ENCODE measurements at regions not wholly inside any gene's neighbourhood (a gene's known extent, or its start where the extent isn't known, plus 50 kb on each side); places are given as distances from the start of the nearest gene placed in this dataset.
"Not testable (repeated sequence)": the region's sequence is repeated elsewhere in the genome, so short reads cannot be mapped to it uniquely, and the experiment has no call there.

DNA sequence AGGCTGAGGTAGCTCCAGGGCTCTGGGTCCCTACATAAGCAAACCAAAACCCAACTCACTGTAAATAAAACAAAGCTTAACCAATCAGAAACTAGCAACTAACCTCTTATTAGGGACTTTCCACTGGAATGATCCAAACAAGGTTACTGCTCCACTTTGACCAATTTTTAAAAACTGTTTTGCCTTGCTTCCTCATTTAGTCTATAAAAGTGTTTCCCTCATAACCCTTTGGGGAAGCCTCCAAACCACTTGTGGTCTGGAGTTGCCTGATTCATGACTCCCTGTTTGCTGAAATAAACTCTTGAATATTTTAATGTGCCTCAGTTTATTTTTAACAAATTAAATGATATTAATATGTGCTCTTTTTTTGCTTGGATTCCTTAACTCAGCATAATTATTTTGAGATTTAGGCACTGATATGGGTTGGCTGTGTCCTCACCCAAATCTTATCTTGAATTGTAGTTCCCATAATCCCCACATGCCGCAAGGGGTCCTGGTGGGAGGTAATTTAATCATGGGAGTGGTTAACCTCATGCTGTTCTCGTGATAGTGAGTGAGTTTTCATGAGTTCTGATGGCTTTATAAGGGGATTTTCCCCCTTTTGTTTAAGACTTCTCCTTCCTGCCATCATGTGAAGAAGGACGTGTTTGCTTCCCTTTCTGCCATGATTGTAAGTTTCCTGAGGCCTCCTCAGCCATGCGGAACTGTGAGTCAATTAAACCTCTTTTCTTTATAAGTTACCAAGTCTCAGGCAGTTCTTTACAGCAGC, 90.6 kb downstream of the CD200R1L start:
- ChIA-PET CTCF (no interaction called here), POLR2A (ENCODE audit: unreplicated experiment) (interaction anchor here (0.7 kb wide), 1 partner anchor 116 kb away, joined by 3 read pairs; no protein-coding TSS in a partner anchor)
- H3K79me2 ChIP-seq (ENCODE audit: low read depth), result no peaks in the 10 kb centered on the region
- no TSS peak for BruUV-seq (replicated peaks)
- 0 out of 2 replicates have a peak, but pooled peaks cover 7% of the 10 kb centered on the region for H3K9me3 ChIP-seq (ENCODE audit: insufficient read depth, low read depth)
- H3K4me3 ChIP-seq, result no peak overlapping the region
- no peaks in the 10 kb centered on the region for H3K9me2 ChIP-seq (ENCODE audit: insufficient read depth)
- no peak overlapping the region for H3K27ac ChIP-seq
- no peaks in the 10 kb centered on the region for H4K20me1 ChIP-seq (ENCODE audit: insufficient read depth)
- DNase-seq, result no peak
- H3K4me1 ChIP-seq (replicated peaks; ENCODE audit: insufficient read depth), result peaks cover 20% of the 10 kb centered on the region
- intact Hi-C loops (cut with micrococcal nuclease; ENCODE audit: unreplicated experiment), result no loop called here
- no peaks in the 10 kb centered on the region for H3K27me3 ChIP-seq (ENCODE audit: insufficient read depth, low read depth)
- no peak overlapping the region for H2AFZ ChIP-seq
- H3K36me3 ChIP-seq (ENCODE audit: low read depth), result no peaks in the 10 kb centered on the region
- H3F3A ChIP-seq (ENCODE audit: insufficient read depth, low read depth), result peaks cover 14% of the 10 kb centered on the region; the same call in 1 of the 2 replicates
- H3K4me2 ChIP-seq, result no peak overlapping the region
- TF ChIP-seq, protein P1, sequence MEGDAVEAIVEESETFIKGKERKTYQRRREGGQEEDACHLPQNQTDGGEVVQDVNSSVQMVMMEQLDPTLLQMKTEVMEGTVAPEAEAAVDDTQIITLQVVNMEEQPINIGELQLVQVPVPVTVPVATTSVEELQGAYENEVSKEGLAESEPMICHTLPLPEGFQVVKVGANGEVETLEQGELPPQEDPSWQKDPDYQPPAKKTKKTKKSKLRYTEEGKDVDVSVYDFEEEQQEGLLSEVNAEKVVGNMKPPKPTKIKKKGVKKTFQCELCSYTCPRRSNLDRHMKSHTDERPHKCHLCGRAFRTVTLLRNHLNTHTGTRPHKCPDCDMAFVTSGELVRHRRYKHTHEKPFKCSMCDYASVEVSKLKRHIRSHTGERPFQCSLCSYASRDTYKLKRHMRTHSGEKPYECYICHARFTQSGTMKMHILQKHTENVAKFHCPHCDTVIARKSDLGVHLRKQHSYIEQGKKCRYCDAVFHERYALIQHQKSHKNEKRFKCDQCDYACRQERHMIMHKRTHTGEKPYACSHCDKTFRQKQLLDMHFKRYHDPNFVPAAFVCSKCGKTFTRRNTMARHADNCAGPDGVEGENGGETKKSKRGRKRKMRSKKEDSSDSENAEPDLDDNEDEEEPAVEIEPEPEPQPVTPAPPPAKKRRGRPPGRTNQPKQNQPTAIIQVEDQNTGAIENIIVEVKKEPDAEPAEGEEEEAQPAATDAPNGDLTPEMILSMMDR (conservative IDR thresholded peaks at IDR 0.05), result no peak
- TF ChIP-seq EZH2 (IDR thresholded peaks at IDR 0.05; ENCODE audit: low read depth), result no peak

GRCh38 chr3:112755046-112755445, 91.6 kb downstream of the CD200R1L start:
- H3K27ac ChIP-seq; H4K20me1 ChIP-seq (ENCODE audit: insufficient read depth); intact Hi-C loops (cut with micrococcal nuclease; ENCODE audit: unreplicated experiment); H3K9me2 ChIP-seq (ENCODE audit: insufficient read depth); H3K79me2 ChIP-seq (ENCODE audit: low read depth); BruUV-seq (replicated peaks); H3K27me3 ChIP-seq (ENCODE audit: insufficient read depth, low read depth); DNase-seq; CTCF ChIA-PET; POLR2A ChIA-PET (ENCODE audit: unreplicated experiment); H3K9me3 ChIP-seq (ENCODE audit: insufficient read depth, low read depth); H2AFZ ChIP-seq; H3K36me3 ChIP-seq (ENCODE audit: low read depth); H3K4me3 ChIP-seq; H3K4me2 ChIP-seq: not testable (repeated sequence)
- H3K4me1 ChIP-seq (replicated peaks; ENCODE audit: insufficient read depth), result peaks cover 20% of the 10 kb centered on the region
- H3F3A ChIP-seq (ENCODE audit: insufficient read depth, low read depth), result peaks cover 14% of the 10 kb centered on the region; the same call in 1 of the 2 replicates

DNA sequence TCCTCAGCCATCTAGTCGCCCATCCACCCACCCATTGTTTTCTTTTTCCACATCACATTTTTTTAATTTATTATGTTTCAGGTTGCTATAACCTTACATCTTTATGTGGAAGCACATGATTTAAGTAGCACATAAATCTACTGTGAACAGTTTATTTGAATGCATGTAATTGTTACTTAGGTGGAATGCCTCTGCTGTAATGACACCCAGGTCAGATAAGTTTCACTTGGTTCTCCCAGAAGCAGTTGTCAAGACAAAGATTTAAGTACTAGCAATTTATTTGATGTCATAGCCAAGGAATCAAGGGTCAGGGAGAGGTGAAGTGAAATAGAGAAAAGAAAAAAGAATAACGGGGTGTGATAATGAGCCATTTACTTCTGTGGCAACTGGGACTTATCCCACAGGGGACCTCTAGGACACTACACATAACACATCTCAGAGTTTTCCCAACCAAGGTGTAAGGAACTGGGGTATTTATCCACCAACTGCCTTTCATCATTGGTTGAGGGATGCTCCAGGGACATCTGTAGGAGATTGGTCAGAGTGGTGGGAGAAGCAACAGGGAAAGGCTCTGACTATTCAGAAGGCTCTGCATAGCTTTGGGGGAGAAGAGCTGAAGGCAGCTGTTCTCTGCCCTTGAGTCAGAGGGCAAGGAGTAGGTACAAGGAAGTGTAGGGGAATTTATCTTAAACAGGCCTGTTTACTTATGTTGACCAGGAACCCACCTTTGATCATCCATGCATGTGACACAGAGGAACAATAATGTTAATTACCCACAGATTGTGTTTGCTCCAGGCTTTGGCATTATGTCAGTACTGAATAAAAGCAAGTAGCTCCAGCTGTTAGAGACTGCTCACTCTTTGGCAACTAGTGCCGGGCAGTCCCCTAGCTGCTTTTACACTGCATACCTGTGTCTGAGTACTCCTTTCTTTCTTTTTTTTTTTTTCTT, 94.8 kb downstream of the CD200R1L start:
- TF ChIP-seq, protein P1 (conservative IDR thresholded peaks at IDR 0.05), result no peak
- no peak for TF ChIP-seq EZH2 (IDR thresholded peaks at IDR 0.05; ENCODE audit: low read depth)
- peaks cover 27% of the 10 kb centered on the region for H3F3A ChIP-seq (ENCODE audit: insufficient read depth, low read depth)
- BruUV-seq (replicated peaks), result no TSS peak
- no peak overlapping the region for H3K4me3 ChIP-seq
- DNase-seq, result peak; percentile 25 to 89
- H2AFZ ChIP-seq, result no peak overlapping the region
- H4K20me1 ChIP-seq (ENCODE audit: insufficient read depth), result no peaks in the 10 kb centered on the region
- 0 out of 2 replicates have a peak, but pooled peaks cover 7% of the 10 kb centered on the region for H3K9me3 ChIP-seq (ENCODE audit: insufficient read depth, low read depth)
- H3K4me2 ChIP-seq, result peak overlapping the region; percentile 4
- intact Hi-C loops (cut with micrococcal nuclease; ENCODE audit: unreplicated experiment), result loop anchor here (1.0 kb wide), 1 partner anchor 22 kb away; no protein-coding TSS in a partner anchor
- ChIA-PET CTCF (interaction anchor here (0.6 to 0.9 kb wide), 3 partner anchors 26 to 70 kb away, joined by 3 to 4 read pairs (median 3); no protein-coding TSS in a partner anchor), POLR2A (ENCODE audit: unreplicated experiment) (interaction anchor here (0.6 to 0.7 kb wide), 3 partner anchors 27 to 120 kb away, joined by 3 to 7 read pairs (median 4); no protein-coding TSS in a partner anchor)
- peaks cover 45% of the 10 kb centered on the region for H3K4me1 ChIP-seq (replicated peaks; ENCODE audit: insufficient read depth)
- H3K27ac ChIP-seq, result peak overlapping the region; percentile 48
- H3K79me2 ChIP-seq (ENCODE audit: low read depth), result no peaks in the 10 kb centered on the region
- H3K36me3 ChIP-seq (ENCODE audit: low read depth), result no peaks in the 10 kb centered on the region; the same call in 1 of the 2 replicates
- H3K27me3 ChIP-seq (ENCODE audit: insufficient read depth, low read depth), result no peaks in the 10 kb centered on the region
- no peaks in the 10 kb centered on the region for H3K9me2 ChIP-seq (ENCODE audit: insufficient read depth)
